Upper lobe of left lung (tissue), 4 donors: ENCODE measurements at regions not wholly inside any gene's neighbourhood (a gene's known extent, or its start where the extent isn't known, plus 50 kb on each side); places are given as distances from the start of the nearest gene placed in this dataset.

Source experiments
- EP300 ChIP-seq, 4 donors: sonication (generic); formaldehyde crosslinking; IDR thresholded peaks; one replicate each; pipeline ENCODE4 v1.5.1; 2017; ENCODE audit warnings: antibody characterized with exemption in 4 of 4, control low read depth in 2 of 4
- POLR2A ChIP-seq, 4 donors: fragments of 450-650 bp; IDR thresholded peaks; one replicate each; pipeline ENCODE4 v1.5.1; 2016 to 2017; ENCODE audit warnings: antibody characterized with exemption in 4 of 4, mild to moderate bottlenecking in 2 of 4
- TF ChIP-seq, protein P1 (sequence below), 6 experiments: fragments of 450-650 bp in 4 of 6; fragments of 200-600 bp in 2 of 6; sonication (generic) in 2 of 6; IDR thresholded peaks; one replicate each; pipeline ENCODE4 v1.5.1; 2016 to 2019; ENCODE audit warnings: antibody characterized with exemption in 6 of 6

DNA sequence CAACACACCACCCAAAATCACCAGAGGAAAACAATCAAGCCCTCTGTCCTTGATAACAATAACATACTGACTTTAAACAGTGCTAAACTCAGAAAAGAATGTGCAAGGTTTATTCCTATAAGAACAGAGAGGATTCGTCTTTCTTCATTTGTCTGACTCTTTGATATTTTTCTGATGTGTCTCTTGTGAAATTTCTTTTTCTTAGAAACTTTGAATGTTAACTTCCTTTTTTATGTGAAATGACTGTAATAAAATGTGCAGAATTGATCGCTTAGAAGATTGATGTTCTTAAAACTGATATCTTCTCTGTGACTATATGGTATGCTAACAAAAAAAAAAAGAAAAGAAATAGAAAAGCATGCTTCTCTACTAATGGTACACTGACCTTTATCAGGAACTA is 947.4 kb upstream of the CITED2 start:
- TF ChIP-seq, protein P1, sequence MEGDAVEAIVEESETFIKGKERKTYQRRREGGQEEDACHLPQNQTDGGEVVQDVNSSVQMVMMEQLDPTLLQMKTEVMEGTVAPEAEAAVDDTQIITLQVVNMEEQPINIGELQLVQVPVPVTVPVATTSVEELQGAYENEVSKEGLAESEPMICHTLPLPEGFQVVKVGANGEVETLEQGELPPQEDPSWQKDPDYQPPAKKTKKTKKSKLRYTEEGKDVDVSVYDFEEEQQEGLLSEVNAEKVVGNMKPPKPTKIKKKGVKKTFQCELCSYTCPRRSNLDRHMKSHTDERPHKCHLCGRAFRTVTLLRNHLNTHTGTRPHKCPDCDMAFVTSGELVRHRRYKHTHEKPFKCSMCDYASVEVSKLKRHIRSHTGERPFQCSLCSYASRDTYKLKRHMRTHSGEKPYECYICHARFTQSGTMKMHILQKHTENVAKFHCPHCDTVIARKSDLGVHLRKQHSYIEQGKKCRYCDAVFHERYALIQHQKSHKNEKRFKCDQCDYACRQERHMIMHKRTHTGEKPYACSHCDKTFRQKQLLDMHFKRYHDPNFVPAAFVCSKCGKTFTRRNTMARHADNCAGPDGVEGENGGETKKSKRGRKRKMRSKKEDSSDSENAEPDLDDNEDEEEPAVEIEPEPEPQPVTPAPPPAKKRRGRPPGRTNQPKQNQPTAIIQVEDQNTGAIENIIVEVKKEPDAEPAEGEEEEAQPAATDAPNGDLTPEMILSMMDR (IDR thresholded peaks at IDR 0.05) = no peak
- no peak for TF ChIP-seq POLR2A (IDR thresholded peaks at IDR 0.05)
- no peak for TF ChIP-seq EP300 (IDR thresholded peaks at IDR 0.05)
